SH-SY5Y (cell line): ENCODE measurements at regions not wholly inside any gene's neighbourhood (a gene's known extent, or its start where the extent isn't known, plus 50 kb on each side); places are given as distances from the start of the nearest gene placed in this dataset.

Source experiments
- GATA2 ChIP-seq: IDR thresholded peaks from 2 replicates; pipeline ENCODE4 v1.6.1; 2011; ENCODE audit warnings: mild to moderate bottlenecking, low read depth, low read length
- GATA3 ChIP-seq: IDR thresholded peaks from 2 replicates; pipeline ENCODE4 v1.6.1; 2011; ENCODE audit warnings: low read depth, mild to moderate bottlenecking, low read length, moderate library complexity

DNA sequence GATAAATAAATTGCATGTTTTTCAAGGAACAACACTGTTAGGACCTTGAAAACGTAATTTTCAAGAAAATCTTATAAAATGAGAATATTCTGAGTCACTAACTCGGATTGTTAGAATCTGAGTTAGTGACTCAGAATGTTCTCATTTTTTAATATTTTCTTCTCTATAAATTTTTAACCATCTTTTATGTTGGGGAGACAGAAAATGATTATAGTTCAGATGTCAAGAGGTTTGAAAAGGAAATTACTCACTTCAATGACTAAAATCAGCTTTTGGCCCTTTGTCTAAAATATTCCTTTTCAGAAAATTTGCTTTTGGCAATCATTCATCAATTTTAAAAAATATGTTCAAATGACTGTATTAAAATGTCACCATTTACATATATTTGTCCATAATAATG lies 264.2 kb upstream of the EDNRB start:
- TF ChIP-seq GATA2 (no peak), GATA3 (no peak)
